ENCODE measurements at regions not wholly inside any gene's neighbourhood (a gene's known extent, or its start where the extent isn't known, plus 50 kb on each side); places are given as distances from the start of the nearest gene placed in this dataset.
"Not testable (repeated sequence)": the region's sequence is repeated elsewhere in the genome, so short reads cannot be mapped to it uniquely, and the experiment has no call there.

DNA sequence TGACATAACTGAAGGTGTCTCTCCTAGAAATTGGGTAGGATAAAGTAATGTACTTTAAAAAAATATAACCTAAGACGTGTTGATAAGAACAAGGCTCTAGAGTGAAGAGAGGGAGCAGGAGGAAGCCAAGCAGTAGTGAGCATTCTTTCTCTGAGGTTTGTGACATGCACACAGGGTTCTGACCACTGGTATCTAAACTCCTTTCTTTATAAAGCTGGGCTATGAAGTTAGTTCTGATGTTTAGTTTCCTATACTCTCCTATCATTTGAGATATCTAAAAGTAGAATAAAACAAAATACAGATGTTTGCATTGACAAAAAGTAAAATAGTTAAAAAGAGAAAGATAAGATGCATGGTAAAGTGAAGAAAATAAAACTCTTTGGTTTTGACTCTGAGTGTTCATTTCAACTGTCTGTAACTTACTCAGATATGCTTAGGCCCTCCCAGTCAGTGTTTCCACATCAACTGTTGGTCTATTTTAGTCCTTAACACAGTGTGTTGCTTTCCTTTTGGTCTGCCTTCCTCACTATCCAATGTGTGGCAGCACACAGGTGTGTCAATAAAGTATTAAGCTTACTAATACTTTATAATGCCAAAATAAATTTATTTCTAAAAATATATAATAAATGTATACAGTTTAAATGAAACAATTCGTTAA is 543.5 kb downstream of the PTPRC start:
- in situ Hi-C loops (cut with HindIII; ENCODE audit: low sequenced_read_pairs): no loop called here

DNA sequence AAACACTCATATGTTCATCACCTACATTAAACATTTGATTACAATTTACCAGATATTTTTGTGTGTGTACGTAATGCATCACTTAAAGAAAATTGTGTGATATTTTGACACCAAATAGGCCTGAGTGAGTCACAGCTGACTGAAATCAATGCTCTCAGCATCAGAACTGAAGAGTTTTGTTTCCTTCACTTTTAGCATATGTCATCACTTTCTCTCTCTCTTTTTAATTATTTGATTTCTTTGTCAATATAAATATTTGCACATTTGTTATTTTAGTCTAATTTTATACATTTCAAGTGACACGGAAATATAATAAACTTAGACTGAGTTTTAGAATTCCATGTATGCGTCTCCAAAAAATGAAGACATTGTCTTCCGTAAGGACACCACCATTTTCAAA is 545.3 kb downstream of the PTPRC start:
- in situ Hi-C loops (cut with HindIII; ENCODE audit: low sequenced_read_pairs): no loop called here

DNA sequence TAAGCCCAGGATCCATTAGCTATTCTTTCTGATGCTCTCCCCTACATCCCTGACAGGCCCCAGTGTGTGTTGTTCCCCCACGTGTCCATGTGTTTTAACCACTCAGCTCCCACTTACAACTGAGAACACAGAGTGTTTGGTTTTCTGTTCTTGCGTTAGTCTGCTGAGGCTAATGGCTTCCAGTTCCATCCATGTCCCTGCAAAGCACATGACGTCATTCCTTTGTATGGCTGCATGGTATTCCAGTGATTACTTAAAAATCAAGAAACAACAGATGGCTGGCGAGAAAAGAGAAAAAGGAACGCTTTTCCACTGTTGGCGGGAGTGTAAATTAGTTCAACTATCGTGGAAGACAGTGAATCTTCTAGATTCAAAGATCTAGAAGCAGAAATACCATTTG is 556.0 kb downstream of the PTPRC start:
- in situ Hi-C loops (cut with HindIII; ENCODE audit: low sequenced_read_pairs): no loop called here

DNA sequence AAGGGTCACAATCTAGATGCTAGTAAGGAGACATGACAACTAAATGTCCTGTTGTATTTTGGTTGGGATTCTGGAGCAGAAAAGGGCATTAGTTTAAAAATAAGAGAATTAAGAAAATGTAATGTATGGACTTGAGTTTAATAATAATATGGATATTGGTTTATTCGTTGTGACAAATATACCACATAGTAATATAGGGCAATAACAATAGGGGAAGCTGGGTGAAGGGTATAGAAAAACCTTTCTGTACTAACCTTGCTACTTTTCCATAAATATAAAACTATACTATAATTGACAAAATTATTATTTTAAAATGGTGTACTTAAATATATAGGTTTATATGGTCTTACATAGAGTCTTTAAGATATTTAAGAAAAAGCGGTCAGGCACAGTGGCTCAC is 558.9 kb downstream of the PTPRC start:
- in situ Hi-C loops (cut with HindIII; ENCODE audit: low sequenced_read_pairs): no loop called here

DNA sequence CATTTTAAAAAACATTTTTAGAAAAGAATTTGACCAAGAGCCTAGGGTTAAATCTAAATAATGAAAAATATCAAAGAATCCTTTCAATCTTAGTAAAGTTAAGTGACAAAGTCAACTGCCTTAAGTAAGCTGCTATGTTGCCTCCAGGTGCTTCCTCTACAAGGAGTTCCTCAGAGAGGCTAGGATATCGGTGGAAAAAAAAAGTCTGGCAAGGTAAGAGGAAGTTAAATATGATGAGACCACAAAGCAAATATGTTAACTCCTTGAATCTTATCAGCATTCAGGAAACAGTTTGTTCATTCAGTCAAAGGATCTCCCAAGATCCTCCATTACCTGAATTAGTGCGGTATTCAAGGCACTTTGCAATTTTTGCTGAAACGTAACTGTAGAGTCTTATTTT is 563.5 kb downstream of the PTPRC start:
- in situ Hi-C loops (cut with HindIII; ENCODE audit: low sequenced_read_pairs): no loop called here

DNA sequence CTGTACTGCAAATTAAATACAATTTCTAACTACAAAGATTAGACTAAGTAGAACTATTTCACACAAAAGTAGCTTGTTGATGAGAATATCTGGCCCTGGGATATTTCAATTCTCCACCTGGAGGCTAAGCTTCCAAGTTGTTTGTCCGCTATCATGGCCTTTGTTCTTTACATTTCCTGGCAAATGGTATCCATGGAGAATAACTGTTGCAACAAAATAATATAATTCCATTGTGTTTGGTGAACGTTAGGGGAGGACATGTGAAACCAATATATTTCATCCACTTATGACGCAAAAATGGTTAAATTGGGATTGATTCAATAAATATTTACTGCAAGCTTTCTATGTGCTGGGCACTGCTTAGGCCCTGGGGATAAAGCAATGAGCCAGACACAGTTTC is 565.4 kb downstream of the PTPRC start:
- in situ Hi-C loops (cut with HindIII; ENCODE audit: low sequenced_read_pairs): no loop called here

DNA sequence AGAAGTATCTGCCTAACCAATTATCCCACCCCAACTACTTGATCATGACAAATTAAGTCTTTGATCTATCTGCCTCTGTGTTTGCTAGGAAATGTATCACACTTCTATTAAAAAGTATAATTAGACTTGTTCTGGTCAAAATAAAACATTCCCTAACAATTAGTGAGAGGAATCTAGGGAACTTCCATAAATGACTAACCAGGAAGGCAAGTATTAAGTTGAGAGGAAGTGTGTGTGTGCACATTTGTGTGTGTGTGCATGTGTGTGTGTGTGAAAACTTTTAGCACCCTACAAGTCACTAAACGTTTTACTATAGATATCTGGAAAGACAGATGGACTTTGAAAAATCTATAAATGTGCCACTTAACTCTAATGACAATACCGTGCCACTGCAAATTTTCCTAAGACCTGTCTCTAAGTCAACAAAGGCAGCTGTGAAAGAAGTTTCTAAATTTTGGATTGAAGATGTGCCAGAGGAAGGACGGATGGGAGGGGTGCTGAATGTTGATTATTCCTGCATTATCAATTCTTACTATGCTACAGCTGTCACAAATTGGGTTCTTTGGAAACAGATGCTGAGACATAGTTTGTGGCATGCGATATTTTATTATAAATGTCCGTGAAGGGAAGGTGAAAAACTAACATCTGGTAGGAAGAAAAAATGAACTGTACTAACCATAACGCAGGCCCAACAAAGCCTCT is 567.1 kb downstream of the PTPRC start:
- in situ Hi-C loops (cut with HindIII; ENCODE audit: low sequenced_read_pairs): no loop called here

DNA sequence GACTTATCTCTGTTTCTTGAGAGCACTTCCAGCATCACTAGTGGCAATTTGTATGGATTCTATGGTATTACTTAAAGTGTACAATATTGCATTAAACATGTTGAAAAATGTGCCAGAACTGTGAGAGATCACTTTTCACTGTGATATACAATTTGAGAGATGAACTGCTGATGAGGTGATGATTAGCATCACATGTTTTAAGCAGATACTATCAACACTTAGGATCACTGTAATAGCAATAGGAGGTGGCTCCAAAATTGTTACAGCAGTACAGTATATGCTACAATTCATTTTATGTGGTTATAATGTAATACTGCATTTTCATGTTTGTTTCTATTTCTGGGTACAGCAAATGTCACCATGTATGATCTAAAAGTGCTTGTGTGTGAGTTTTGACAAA is 570.0 kb downstream of the PTPRC start:
- in situ Hi-C loops (cut with HindIII; ENCODE audit: low sequenced_read_pairs): no loop called here

DNA sequence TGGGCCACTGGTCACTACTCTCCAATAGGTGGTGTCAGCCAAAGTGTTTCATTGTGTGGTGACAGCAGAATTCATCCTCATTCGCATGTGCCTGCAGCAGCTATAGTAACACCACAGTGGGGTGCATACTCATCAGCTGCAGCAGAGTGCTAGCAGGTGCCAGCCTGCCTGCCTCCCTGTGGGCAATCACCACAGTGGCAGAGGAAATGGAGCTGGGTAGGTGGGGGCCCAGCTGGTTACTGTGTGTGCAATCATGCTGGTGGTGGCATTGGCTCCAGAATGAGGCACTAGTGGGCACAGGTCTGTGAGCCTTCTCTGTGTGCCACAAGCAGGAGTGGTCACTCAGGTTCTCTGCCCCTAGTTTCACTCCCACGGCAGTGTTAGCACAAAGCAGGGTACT is 579.2 kb downstream of the PTPRC start:
- in situ Hi-C loops (cut with HindIII; ENCODE audit: low sequenced_read_pairs): no loop called here

DNA sequence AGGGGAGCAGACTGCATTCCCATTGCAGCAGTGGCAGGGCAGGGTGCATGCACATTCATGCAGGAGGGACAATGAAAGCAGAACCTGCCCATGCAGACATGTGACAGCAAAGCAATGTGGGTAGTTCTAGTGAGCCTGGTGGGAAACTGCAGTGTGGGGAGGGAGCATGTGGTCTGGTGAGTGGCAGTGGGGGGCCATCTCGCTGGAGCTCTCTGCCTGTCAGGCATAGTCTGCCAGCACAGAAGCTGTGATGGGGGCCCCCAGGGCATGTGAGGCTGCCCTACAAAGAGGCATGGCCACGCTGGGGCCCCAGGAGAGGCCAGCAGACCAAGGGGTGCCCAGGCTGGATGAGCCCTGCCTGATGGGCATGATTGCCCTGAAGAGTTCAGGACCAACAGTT is 579.7 kb downstream of the PTPRC start:
- in situ Hi-C loops (cut with HindIII; ENCODE audit: low sequenced_read_pairs): no loop called here

DNA sequence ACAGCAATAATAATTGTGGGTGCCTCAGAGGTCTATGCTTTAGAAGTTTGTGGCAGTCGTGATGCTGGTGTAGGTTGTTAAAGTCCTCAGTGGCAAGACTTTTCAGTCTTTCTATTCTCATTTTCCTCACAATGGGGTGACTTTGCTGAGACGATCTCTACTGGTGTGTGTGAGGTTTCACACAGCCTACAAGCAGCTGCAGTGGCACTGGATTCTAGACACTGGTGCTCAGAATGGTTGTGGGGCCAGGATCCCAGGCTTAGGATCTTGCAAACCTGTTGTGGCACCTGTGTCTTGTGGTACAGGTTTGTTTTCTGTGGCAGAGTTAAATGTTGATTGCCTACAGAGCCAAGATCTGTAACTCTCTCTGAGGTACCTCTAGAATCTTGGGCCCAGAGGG is 581.2 kb downstream of the PTPRC start:
- in situ Hi-C loops (cut with HindIII; ENCODE audit: low sequenced_read_pairs): no loop called here

DNA sequence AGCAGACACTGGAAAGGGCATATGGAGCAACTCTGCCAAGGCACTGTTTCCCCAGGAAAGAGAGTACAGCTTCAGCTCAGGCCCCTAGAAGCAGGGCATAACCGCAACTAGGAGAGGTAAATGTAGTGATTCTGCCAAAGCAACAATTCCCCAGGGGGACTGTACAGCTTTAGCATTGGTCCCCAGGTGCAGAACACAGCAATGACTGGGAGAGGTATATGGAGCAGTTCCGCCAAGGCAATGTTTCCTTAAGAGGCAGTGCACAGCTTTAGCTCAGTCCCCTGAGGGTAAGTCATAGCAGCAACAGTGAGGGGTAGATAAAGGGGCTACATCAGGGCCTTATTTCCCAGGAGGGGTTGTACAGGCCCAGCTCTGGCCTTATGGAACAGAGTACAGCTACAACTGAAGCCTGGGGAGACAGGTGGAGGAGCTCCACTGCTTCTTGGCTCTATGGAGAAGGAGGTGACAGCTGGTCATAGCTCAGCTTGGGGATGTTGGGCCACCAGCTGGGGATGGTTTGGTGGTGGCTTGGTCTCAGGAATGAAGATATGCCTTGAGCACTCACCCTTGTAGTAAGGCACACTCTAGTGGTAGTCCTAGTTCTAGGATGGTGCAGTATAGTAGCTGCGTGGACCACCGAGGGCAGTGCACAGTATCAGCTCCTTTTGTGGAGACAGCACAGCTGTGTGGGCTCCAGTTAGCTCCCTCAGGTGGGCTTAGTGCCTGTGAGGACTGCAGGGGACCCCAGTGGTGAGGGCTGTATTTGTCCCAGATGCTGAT is 582.7 kb downstream of the PTPRC start:
- in situ Hi-C loops (cut with HindIII; ENCODE audit: low sequenced_read_pairs): no loop called here

DNA sequence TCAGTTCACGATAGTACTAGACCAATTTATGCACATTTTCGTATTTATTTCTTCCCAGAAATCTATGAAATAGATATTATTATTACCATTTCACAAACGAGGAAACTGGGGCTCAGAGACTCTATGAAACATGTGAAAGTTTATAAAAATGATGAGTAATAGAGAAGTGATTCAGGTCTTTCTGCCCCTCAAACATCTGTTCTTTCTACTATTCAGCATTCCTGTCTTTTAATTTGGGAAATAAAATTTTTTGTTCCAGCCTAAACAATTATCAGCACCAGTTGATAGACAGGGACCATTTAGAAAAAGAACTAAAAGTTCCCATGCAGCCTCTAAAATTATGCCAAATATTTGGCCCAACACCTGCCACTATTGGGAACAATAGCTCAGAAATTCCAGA is 585.1 kb downstream of the PTPRC start:
- in situ Hi-C loops (cut with HindIII; ENCODE audit: low sequenced_read_pairs): no loop called here

DNA sequence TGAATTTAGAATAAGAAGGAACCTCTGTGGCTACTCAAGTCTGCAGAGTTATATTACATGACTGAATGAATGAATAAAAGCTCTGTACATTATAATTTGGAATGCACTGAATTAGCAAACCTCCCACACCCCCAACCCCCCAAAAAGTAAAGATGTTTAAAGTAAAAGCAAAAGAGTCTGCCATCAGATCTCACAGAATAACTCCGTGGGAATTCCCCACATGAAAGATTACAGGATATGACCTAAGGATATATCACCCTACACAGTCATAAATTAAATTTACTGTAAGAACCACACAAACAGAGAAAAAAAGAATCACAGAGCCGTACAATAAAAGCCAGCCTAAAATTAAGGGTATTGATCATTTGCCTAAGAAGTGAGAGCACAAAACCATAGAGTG is 587.3 kb downstream of the PTPRC start:
- in situ Hi-C loops (cut with HindIII; ENCODE audit: low sequenced_read_pairs): no loop called here

DNA sequence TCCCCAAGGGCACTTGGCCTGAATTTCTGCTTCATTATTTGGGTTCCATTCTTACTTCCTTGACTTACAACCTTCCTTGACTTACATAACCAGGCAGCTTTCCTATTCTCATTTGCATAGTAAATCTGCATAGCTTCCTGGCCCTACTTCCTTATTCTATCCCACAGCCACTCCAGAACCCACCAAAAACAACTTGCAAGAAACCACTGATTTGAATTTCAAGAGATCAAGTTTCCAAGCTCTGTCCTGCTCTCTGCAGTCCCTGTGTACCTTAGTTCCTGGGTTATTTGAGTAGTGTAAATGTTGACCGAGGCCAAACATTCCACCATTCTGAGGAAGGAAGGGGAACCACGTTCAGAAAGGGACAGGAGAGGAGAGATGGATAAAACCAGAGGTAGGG is 603.3 kb downstream of the PTPRC start:
- in situ Hi-C loops (cut with HindIII; ENCODE audit: low sequenced_read_pairs): no loop called here

DNA sequence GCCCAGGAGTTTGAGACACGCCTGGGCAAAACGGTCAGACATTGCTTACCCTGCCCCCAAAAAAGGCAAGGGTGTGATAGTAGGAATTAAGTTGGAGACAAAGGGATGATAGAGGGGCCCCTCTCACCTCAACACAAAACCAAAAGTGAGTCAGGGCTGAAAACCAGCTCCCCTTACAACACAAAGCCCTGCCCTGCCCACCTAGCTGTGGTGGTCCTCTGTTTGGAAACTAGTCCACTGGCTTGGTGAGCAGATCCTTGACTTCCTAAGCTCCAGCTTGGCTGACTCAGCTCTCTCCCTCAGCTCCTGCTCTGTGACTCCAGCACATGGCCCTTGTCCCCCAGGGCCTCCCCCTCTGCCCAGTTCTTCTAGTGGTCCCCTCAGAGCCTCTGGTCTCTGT is 603.8 kb downstream of the PTPRC start:
- in situ Hi-C loops (cut with HindIII; ENCODE audit: low sequenced_read_pairs): no loop called here

DNA sequence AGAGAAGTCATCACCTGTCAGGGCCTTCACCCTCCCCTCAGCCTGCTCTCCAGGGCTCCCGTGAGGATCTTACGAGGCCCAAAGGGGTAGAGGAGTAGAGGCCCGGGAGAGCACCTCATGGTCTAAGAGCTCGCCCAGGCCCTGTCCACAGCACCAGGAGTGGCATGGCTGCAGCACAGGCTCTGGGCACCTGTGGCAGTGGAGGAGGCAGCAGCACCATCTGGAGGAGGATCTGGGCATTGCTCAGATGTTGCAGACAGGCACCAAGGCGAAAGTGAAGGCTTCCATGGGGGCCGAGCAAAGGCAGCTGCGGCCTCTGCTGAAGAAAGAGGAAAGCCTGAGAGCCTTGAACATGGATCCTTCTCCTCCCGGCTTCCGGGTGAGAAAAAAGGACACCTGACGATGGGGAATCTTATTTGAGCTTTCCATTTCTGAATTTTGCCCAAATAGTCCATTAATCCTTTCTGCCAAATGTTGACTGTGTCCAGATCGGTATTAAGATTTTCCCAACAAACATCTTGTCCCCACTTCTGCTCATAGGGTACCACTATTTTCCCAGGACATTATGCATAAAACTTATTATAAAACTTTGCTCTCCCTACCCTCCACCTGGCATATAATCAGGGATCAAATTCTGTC is 604.7 kb downstream of the PTPRC start:
- in situ Hi-C loops (cut with HindIII; ENCODE audit: low sequenced_read_pairs): no loop called here

DNA sequence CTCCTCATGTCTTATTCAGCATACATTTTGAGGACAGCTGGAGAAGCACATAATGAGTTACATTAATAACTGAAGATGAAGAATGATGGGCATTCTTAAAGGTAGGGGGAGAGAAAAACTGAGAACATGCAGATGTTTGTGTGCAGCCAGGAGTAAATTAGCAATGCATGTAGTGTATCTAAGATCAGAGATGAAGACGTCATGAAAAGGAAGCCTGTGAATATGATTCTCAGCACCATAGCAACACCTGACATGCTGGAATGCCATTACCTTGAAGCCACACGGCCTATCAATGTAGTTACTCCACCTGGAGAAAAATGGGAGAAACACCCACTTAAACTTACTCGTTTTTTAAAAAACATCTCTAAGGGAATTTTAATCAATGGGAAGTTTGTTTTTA is 607.1 kb downstream of the PTPRC start:
- in situ Hi-C loops (cut with HindIII; ENCODE audit: low sequenced_read_pairs): no loop called here

DNA sequence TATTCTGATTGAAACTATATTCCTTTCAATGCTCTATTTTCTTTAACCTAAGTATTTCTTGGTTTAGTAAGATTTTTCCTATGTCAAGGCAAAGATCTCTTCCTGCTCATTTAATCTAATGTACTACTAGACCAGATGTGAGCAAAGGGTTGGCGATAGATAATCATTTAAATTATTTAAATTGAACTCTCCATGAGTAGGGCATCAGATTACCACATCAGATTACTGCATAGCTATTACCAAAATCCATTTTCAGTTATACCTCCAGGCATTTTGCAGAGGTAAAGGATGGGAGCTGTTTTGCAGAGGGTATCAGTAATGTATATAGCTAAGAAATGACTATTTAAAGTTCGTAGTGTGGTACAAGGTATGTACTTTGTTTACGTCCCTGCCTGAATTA is 607.9 kb downstream of the PTPRC start:
- in situ Hi-C loops (cut with HindIII; ENCODE audit: low sequenced_read_pairs): no loop called here

DNA sequence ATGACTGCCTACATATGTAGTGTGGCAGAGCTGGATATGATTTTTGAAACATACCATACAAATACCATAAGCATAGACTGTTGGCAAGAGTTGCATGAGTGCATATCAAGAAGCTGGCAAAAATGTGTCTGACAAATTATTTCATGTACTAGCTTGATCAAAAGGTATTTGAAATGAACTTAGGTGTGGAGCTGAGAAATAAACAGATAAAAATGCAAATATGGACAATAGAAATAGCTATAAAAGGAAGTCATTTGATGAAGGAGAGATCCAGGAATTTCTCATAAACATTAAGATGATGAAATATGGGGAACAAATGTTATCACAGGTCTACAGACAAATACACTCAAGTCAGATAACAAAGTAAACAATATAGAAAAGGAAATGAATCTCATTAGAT is 609.1 kb downstream of the PTPRC start:
- in situ Hi-C loops (cut with HindIII; ENCODE audit: low sequenced_read_pairs): no loop called here

DNA sequence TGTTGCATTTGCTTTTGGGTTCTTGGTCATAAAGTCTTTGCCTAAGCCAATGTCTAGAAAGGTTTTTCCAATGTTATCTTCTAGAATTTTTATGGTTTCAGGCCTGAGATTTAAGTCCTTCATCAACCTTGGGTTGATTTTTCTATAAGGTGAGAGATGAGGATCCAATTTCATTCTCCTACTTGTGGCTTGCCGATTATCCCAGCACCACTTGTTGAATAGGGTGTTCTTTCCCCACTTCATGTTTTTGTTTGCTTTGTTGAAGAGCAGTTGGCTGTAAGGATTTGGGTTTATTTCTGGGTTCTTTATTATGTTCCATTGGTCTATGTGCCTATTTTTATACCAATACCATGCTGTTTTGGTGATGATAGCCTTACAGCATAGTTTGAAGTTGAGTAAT is 615.2 kb downstream of the PTPRC start:
- in situ Hi-C loops (cut with HindIII; ENCODE audit: low sequenced_read_pairs): not testable (repeated sequence)

DNA sequence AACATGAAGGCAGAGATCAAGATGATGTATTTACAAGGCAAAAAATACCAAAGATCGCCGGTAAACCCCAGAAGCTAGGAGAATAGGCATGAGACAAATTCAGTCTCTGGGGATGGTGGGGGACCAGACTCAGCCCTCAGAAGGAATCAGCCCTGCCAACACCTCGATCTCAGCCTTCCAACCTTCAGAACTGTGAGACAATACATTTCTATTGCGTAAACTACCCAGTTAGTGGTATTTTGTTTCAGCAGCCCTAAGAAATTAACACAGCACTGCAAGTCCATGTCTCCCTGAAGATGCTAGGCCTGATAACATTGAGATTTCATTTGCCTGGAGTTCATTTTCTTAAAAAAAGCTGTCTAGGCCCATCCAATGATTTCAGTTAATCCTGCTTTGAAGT is 622.5 kb downstream of the PTPRC start:
- in situ Hi-C loops (cut with HindIII; ENCODE audit: low sequenced_read_pairs): no loop called here
